Tibial artery (tissue), 4 donors: ENCODE measurements at regions not wholly inside any gene's neighbourhood (a gene's known extent, or its start where the extent isn't known, plus 50 kb on each side); places are given as distances from the start of the nearest gene placed in this dataset.
"Not testable (repeated sequence)": the region's sequence is repeated elsewhere in the genome, so short reads cannot be mapped to it uniquely, and the experiment has no call there.

Source experiments
- DNase-seq, 2 donors: peaks; one replicate each; pipeline ENCODE4 v3.0.0-alpha.2; 2019
- H3K27ac ChIP-seq, 2 donors: fragments of 200-600 bp; sonication (generic) in 1 of 2; 1 replicate in 1 of 2; 2 replicates in 1 of 2; pipeline ENCODE4 v1.5.1; 2018 to 2019; ENCODE audit warnings: mild to moderate bottlenecking in 1 of 2
- H3K27me3 ChIP-seq, 2 donors: fragments of 200-600 bp; sonication (generic) in 1 of 2; one replicate each; pipeline versions ENCODE4 v1.5.1 to v1.6.0; 2016 to 2019
- H3K36me3 ChIP-seq, 3 donors: fragments of 200-600 bp; sonication (generic) in 2 of 3; one replicate each; pipeline ENCODE4 v1.5.1; 2016 to 2019; ENCODE audit warnings: mild to moderate bottlenecking in 2 of 3
- H3K4me1 ChIP-seq, 4 donors: fragments of 200-600 bp; sonication (generic) in 2 of 4; 1 replicate in 3 of 4; 2 replicates in 1 of 4; pipeline ENCODE4 v1.5.1; 2016 to 2019
- H3K4me3 ChIP-seq, 2 donors: fragments of 200-600 bp; sonication (generic) in 1 of 2; 1 replicate in 1 of 2; 2 replicates in 1 of 2; pipeline ENCODE4 v1.5.1; 2018 to 2019; ENCODE audit warnings: mild to moderate bottlenecking in 2 of 2
- H3K9me3 ChIP-seq, 3 donors: fragments of 200-600 bp; sonication (generic) in 1 of 3; one replicate each; pipeline ENCODE4 v1.5.1; 2016 to 2019
- CTCF ChIP-seq, 2 experiments: fragments of 200-600 bp in 1 of 2; fragments of 450-650 bp in 1 of 2; IDR thresholded peaks; one replicate each; pipeline ENCODE4 v1.5.1; 2017 to 2019; ENCODE audit warnings: antibody characterized with exemption in 2 of 2, mild to moderate bottlenecking in 1 of 2, moderate library complexity in 1 of 2
- intact Hi-C: fragments of 100-400 bp; cut with DNase I; formaldehyde crosslinking; loops from one replicate; pipeline ENCODE4 v1.15.0; 2023; ENCODE audit warnings: low total_unique reads

DNA sequence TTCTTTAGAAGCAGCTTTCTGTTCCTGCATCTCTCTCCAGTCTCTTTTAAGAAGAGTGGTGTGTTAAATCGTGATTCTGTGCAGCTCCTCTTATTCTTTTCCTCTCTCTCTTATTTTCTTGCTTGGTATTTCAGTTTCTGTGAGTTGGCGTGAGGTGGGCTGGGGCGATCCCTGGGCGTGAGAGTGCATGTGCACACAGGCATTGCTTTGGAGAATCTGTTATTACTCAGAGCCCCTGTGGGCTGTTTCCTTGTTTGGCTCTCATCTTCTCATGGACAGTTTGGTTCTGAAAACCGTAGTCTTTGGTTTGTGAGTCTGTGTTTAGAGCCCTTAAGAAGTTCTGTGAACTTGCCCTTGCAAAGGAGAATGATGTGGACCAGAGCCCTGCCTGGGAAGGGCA, 97.2 kb upstream of the CLNK start:
- DNase-seq = no peak
- H3K27ac ChIP-seq = no peak overlapping the region
- H3K4me3 ChIP-seq = no peak overlapping the region
- no peaks in the 10 kb centered on the region for H3K9me3 ChIP-seq
- H3K36me3 ChIP-seq = no peaks in the 10 kb centered on the region
- peaks cover 0 to 11% (median 0%) of the 10 kb centered on the region in 4 donors for H3K4me1 ChIP-seq
- intact Hi-C loops = no loop called here
- no peaks in the 10 kb centered on the region for H3K27me3 ChIP-seq
- TF ChIP-seq CTCF (IDR thresholded peaks at IDR 0.05) = no peak

DNA sequence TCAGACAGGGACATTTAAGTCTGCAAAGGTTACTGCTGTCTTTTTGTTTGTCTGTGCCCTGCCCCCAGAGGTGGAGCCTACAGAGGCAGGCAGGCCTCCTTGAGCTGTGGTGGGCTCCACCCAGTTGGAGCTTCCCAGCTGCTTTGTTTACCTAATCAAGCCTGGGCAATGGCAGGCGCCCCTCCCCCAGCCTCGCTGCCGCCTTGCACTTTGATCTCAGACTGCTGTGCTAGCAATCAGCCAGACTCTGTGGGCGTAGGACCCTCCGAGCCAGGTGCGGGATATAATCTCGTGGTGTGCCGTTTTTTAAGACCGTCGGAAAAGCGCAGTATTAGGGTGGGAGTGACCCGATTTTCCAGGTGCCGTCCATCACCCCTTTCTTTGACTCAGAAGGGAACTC, 96.2 kb upstream of the CLNK start:
- H3K36me3 ChIP-seq, DNase-seq, H3K4me3 ChIP-seq, H3K9me3 ChIP-seq, H3K27me3 ChIP-seq, H3K27ac ChIP-seq, intact Hi-C loops: not testable (repeated sequence)
- H3K4me1 ChIP-seq = peaks cover 0 to 11% (median 0%) of the 10 kb centered on the region in 4 donors

DNA sequence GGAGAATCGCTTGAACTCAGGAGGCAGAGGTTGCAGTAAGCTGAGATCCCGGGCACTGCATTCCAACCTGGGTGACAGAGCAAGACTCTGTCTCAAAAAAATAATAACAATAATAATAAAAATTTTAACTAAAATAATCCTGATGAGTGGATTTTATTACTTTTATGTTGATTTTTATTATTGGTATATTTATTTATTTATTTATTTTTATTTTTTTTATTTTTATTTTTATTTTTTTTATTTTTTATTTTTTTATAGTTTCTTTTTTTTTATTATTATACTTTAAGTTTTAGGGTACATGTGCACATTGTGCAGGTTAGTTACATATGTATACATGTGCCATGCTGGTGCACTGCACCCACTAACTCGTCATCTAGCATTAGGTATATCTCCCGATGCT, 90.6 kb upstream of the CLNK start:
- H3K4me1 ChIP-seq, H3K9me3 ChIP-seq, H3K36me3 ChIP-seq, H3K27me3 ChIP-seq, H3K27ac ChIP-seq, DNase-seq, intact Hi-C loops, H3K4me3 ChIP-seq: not testable (repeated sequence)

- intact Hi-C loops = no loop called here
- TF ChIP-seq CTCF (IDR thresholded peaks at IDR 0.05) = no peak
Measured at GRCh38 chr4:10773656-10774055, 89.1 kb upstream of the CLNK start.

GRCh38 chr4:10773010-10773409, 88.4 kb upstream of the CLNK start:
- no peaks in the 10 kb centered on the region for H3K4me1 ChIP-seq
- intact Hi-C loops = no loop called here
- no peak overlapping the region for H3K4me3 ChIP-seq
- no peak for TF ChIP-seq CTCF (IDR thresholded peaks at IDR 0.05)
- H3K9me3 ChIP-seq = no peaks in the 10 kb centered on the region
- H3K27me3 ChIP-seq = no peaks in the 10 kb centered on the region
- no peak overlapping the region for H3K27ac ChIP-seq
- no peaks in the 10 kb centered on the region for H3K36me3 ChIP-seq
- DNase-seq = no peak

More at GRCh38 chr4:10773656-10774055, 89.1 kb upstream of the CLNK start:
- Histone ChIP-seq H3K27ac (no peak overlapping the region), H3K4me3 (no peak overlapping the region), H3K4me1 (no peaks in the 10 kb centered on the region), H3K9me3 (no peaks in the 10 kb centered on the region), H3K36me3 (no peaks in the 10 kb centered on the region), H3K27me3 (no peaks in the 10 kb centered on the region)
- no peak for DNase-seq

DNA sequence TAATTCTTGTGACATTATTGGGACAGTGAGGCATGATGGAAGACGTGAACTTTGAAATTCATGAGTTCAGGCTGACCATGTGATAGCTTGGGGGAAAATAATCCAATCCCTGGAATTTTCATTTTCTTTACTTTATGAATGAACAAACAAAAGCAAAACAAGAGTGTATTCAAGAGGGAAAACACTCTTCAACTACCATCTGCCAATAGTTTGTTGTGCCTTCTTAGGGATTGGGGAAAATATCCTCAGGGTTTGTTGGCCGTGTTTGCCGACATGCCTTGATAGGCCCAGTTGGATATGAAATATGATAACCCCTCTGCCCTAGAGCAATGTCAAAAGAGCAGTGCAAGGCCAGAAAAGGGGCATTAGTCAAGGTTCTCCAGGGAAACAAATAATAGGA, 80.8 kb upstream of the CLNK start:
- no peak overlapping the region for H3K4me3 ChIP-seq
- no peaks in the 10 kb centered on the region for H3K27me3 ChIP-seq
- DNase-seq = no peak
- H3K9me3 ChIP-seq = no peaks in the 10 kb centered on the region
- intact Hi-C loops = no loop called here
- TF ChIP-seq CTCF (IDR thresholded peaks at IDR 0.05) = no peak
- no peaks in the 10 kb centered on the region for H3K4me1 ChIP-seq
- H3K27ac ChIP-seq = no peak overlapping the region
- no peaks in the 10 kb centered on the region for H3K36me3 ChIP-seq

- Histone ChIP-seq H3K4me3 (no peak overlapping the region), H3K36me3 (no peaks in the 10 kb centered on the region), H3K27me3 (no peaks in the 10 kb centered on the region), H3K27ac (no peak overlapping the region), H3K4me1 (no peaks in the 10 kb centered on the region), H3K9me3 (no peaks in the 10 kb centered on the region)
- DNase-seq = no peak
- no peak for TF ChIP-seq CTCF (IDR thresholded peaks at IDR 0.05)
- intact Hi-C loops = no loop called here
Measured at GRCh38 chr4:10762561-10762960, 78.0 kb upstream of the CLNK start.
